Neural crest cell (in vitro differentiated cells): ENCODE measurements at regions not wholly inside any gene's neighbourhood (a gene's known extent, or its start where the extent isn't known, plus 50 kb on each side); places are given as distances from the start of the nearest gene placed in this dataset.

Experiments used
- DNase-seq: peaks from one replicate; pipeline ENCODE4 v3.0.0; 2021; ENCODE audit warnings: low read depth, mixed read lengths, low spot score
- H3K27ac Mint-ChIP-seq: one replicate; pipeline ENCODE4 v1.8.0; 2021; ENCODE audit warnings: mild to moderate bottlenecking, mixed read lengths; ENCODE audit not compliant: unreplicated experiment
- H3K27me3 Mint-ChIP-seq: 2 replicates; pipeline ENCODE4 v1.8.0; 2021; ENCODE audit warnings: low read depth, mild to moderate bottlenecking, mixed read lengths
- H3K36me3 Mint-ChIP-seq: 2 replicates; pipeline ENCODE4 v1.8.0; 2021; ENCODE audit warnings: low read depth, mild to moderate bottlenecking, mixed read lengths
- H3K4me1 Mint-ChIP-seq: 2 replicates; pipeline ENCODE4 v1.8.0; 2021; ENCODE audit warnings: mixed read lengths
- H3K4me3 Mint-ChIP-seq: one replicate; pipeline ENCODE4 v1.8.0; 2021; ENCODE audit warnings: mild to moderate bottlenecking, mixed read lengths
- H3K9me3 Mint-ChIP-seq: 2 replicates; pipeline ENCODE4 v1.8.0; 2021; ENCODE audit warnings: mixed read lengths
- TF ChIP-seq, protein P1 (sequence below): fragments of 200-600 bp; sonication (generic); conservative IDR thresholded peaks from 2 replicates; pipeline ENCODE4 v1.5.0; 2021; ENCODE audit warnings: antibody characterized with exemption, mild to moderate bottlenecking

DNA sequence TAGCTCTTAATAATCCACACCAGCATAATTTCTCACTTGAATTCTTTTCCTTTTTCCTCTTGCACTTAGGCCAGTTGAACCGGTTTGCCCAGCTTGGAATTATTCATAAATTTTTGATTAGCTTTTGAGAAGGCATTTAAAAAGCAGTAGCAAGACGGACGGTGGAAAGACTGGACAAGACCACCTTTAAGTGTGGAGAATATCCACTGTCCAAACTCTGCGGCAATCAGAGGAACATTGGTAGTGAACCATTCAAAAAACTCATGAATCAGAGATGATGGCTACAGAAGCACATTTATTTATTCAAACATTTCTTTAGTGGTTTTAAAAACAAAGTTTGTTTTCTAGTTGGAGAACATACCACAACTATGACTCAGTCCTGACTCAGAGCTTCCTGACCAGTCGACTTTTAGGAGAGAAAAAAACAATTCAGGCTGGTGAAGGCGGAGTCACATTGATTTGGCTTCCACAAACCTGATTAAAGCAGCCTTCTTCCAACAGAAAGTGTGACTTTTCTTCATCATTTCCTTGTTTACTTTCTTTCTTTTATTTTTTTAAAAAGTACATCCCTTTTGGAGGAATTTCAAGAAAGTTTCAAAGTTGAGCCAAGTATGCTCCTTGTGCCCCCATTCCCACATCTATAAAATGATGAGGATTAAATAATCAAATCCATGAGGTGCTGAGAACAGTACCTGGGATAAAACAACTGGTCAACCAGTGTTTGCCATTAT, 128.8 kb downstream of the ADSS2 start:
- Mint-ChIP-seq H3K27me3 (no peaks in the 10 kb centered on the region), H3K9me3 (peaks cover 6% of the 10 kb centered on the region), H3K36me3 (no peaks in the 10 kb centered on the region), H3K27ac (peak overlapping the region; percentile 5), H3K4me1 (peaks cover 7% of the 10 kb centered on the region), H3K4me3 (no peak overlapping the region)
- no peak for DNase-seq
- TF ChIP-seq, protein P1, sequence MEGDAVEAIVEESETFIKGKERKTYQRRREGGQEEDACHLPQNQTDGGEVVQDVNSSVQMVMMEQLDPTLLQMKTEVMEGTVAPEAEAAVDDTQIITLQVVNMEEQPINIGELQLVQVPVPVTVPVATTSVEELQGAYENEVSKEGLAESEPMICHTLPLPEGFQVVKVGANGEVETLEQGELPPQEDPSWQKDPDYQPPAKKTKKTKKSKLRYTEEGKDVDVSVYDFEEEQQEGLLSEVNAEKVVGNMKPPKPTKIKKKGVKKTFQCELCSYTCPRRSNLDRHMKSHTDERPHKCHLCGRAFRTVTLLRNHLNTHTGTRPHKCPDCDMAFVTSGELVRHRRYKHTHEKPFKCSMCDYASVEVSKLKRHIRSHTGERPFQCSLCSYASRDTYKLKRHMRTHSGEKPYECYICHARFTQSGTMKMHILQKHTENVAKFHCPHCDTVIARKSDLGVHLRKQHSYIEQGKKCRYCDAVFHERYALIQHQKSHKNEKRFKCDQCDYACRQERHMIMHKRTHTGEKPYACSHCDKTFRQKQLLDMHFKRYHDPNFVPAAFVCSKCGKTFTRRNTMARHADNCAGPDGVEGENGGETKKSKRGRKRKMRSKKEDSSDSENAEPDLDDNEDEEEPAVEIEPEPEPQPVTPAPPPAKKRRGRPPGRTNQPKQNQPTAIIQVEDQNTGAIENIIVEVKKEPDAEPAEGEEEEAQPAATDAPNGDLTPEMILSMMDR = no peak

DNA sequence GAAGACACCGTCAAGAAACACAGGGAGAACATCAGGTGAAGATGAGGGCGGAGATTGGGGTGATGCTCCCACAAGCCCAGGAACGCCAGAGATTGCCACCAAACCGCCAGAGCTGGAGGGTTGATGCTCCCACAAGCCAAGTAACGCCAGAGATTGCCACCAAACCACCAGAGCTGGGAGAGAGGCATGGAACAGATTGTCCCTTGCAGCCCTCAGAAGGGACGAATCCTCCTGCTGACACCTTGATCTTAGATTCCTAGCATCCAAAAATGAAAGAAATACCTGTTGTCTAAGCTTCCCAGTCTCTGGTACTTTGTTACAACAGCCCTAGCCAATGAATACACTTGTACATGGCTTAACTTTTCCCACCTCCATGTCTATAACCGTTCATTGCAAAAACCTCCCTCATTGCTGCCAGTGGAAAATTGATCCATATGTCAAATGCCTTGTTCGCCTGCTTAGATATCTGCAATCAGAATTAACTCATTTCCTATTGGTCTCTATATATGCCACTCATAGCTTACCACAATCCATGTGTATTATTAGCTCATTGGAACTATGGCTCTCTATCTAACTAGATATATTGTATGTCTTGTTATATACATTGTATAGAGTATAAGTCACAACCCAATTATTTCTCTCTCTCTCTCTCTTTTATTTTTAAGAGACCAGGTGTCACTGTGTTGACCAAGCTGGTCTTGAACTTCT, 127.4 kb downstream of the ADSS2 start:
- no peaks in the 10 kb centered on the region for H3K27me3 Mint-ChIP-seq
- peaks cover 8% of the 10 kb centered on the region for H3K9me3 Mint-ChIP-seq
- TF ChIP-seq, protein P1 = no peak
- H3K27ac Mint-ChIP-seq = peak overlapping the region; percentile 38
- H3K36me3 Mint-ChIP-seq = peaks cover 2% of the 10 kb centered on the region
- DNase-seq = no peak
- no peak overlapping the region for H3K4me3 Mint-ChIP-seq
- peaks cover 7% of the 10 kb centered on the region for H3K4me1 Mint-ChIP-seq

DNA sequence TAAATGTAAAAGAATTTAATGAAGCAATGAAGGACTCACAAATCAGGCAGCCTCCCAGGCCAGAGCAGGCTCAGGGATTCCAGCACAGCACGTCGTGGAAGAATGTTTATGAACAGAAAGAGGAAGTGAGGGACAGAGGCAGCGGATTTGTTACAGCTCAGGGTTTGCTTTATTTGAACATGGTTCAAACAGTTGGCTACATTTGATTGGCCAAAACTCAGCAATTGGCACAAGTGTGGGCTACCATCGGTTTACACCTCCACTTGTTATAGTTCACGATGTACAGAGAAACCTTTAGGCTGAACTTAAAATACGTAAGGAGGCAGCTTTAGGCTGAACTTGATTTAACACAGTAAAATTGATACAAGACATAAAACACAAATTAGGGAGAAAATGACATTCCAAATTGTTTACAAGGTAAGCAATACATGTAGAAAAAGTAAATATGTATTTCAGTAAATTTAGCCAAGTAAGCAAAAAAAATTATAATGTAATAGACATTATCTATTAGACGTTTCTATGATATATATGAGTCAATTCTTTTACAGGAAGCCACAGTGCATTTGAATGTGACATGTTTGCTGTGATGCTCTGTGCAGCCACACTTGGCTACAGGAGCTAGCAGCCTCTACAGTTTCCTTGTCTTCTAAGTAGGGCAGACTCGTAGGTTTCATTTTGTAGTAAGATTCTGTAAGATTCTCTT, 126.5 kb downstream of the ADSS2 start:
- TF ChIP-seq, protein P1 = no peak
- Mint-ChIP-seq H3K4me1 (peaks cover 7% of the 10 kb centered on the region), H3K27ac (no peak overlapping the region), H3K36me3 (peaks cover 2% of the 10 kb centered on the region), H3K4me3 (no peak overlapping the region), H3K27me3 (no peaks in the 10 kb centered on the region), H3K9me3 (peaks cover 9% of the 10 kb centered on the region)
- DNase-seq = no peak

DNA sequence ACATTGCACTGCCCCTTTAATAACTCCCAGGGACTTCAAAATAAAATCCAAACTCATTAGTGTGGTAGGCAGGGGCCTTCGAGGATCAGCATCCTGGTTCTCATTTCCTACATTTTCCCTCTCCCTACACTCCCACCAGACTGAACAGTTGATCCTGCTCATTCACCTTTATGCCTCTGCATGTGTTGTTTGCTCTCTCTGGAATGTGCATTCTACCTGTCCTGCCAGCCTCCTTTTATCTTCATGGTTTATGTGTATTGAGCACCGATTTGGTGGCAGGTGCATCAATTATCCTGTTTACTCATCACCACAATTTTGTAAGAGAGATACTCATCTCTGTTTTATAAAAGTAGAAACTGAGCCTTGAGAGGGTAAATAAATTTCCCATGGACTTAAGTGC, 125.0 kb downstream of the ADSS2 start:
- no peak for DNase-seq
- Mint-ChIP-seq H3K4me3 (no peak overlapping the region), H3K36me3 (peaks cover 2% of the 10 kb centered on the region), H3K27me3 (no peaks in the 10 kb centered on the region), H3K4me1 (peaks cover 7% of the 10 kb centered on the region), H3K27ac (no peak overlapping the region), H3K9me3 (peaks cover 11% of the 10 kb centered on the region)
- TF ChIP-seq, protein P1 = no peak

DNA sequence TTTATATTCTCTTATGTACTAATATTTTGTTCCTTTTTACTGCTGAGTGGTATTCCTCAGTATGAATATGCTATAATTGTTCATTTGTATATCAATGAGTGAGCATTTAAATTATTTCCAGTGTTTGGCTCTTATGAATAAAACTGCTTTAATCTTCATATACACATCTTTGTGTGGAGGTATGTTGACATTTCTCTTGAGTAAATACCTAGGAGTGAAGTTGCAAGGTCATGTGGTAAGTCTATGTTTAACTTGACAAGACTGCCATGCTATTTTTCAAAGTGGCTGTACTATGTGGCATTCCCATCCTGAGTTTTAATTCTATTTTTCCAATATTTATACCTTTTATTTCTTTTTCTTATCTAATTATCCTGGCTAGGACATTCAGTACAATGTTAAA, 124.2 kb downstream of the ADSS2 start:
- no peak for DNase-seq
- Mint-ChIP-seq H3K27me3 (no peaks in the 10 kb centered on the region), H3K27ac (no peak overlapping the region), H3K9me3 (peaks cover 10% of the 10 kb centered on the region), H3K4me3 (no peak overlapping the region), H3K4me1 (peaks cover 5% of the 10 kb centered on the region), H3K36me3 (peaks cover 2% of the 10 kb centered on the region)
- TF ChIP-seq, protein P1 = no peak
